Activated T-cell treated with anti-CD3 and anti-CD28 coated beads for 24 hours (primary cell): ENCODE measurements at regions not wholly inside any gene's neighbourhood (a gene's known extent, or its start where the extent isn't known, plus 50 kb on each side); places are given as distances from the start of the nearest gene placed in this dataset.
"Not testable (repeated sequence)": the region's sequence is repeated elsewhere in the genome, so short reads cannot be mapped to it uniquely, and the experiment has no call there.

Experiments used
- DNase-seq: peaks from one replicate; pipeline ENCODE4 v3.0.0-alpha.2; 2020; ENCODE audit warnings: low read depth

DNA sequence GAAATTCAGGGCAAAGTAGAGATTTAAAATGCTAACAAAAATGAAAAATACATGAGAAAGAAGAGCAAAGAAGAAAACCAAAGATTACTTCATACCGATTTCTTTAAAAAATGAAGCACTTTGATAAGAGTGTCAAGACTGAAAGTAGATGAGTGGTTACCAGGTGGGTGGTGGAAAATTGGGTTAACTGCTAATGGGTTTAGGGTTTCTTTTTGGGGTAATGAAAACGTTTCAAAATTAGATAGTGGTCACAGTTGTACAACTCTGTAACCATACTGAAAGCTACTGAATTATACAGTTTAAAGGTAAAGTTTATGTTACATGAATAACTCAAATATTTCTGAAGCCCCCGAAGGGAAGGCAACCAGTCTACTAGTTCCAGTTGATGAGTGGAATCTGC is 179.4 kb downstream of the NDFIP2 start:
- no peak for DNase-seq

DNA sequence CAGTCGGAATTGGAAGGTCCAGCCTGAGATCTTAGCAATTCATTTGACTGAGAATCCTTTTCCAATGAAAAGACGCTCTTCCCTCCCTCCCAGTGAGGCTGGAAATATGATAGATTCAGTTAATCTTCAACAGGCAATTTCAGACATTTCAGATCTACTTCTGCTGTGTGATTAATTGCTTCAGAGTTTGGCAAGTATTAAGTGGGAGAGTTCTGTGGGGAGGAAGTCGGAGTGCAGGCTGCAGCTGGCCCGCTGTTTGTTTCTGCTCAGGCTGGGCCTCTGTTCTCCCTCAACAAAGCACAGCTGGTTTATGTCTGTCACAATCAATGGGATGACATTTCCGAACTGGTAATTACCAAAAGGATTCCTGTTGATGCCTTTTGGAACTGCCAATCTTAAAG is 178.2 kb downstream of the NDFIP2 start:
- no peak for DNase-seq

DNA sequence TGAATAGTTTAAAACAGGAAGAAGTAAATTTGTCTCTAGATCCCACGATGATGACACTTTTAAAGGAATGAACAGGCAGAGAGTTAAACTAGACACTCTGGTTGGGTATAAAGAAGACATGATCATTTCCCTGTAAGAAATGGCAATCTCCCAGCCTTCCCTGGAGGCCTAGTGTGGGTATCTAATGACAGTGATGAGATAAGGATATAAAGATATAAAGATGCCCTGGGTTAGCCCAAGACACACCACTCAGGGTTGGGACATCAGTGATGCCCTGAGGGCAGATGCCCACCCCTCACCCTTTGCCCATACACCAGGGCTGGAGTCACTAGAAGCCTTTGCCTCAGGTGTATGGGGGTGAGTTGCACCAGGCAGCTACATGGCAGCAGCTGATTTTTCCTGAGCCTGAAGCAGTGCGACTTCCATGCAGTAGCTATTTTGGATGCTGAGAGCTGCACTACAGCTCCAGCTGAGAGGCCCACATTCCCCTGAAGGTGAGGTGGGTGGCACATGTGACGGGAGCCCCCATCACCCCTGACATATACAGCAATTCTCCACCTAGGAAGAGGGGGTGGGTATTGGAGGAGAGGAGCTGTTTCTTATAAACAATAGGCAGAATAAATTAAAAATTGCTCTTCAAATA is 177.5 kb downstream of the NDFIP2 start:
- DNase-seq = no peak

- no peak for DNase-seq
Measured at GRCh38 chr13:79655509-79655908, 174.6 kb downstream of the NDFIP2 start.

DNA sequence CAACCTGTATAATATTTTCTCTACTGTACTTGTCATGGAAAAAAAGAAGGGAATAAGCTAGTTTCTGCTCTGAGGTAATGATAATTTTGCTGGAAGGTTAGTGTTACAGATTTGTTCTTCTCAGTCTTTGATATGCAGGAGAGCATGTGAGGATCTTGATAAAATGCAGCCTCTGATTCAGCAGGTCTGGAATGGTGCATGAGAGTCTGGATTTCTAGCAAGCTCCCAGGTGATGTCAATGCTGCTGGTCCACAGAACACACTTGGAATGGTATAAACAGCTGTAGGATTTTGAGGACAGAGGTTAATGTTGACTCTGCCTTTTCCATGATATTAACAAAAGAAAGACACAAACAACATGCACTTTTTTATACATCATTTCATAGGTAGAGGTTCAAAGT is 173.6 kb downstream of the NDFIP2 start:
- DNase-seq = no peak

GRCh38 chr13:79650688-79651087 is 169.7 kb downstream of the NDFIP2 start:
- no peak for DNase-seq

- no peak for DNase-seq
Measured at GRCh38 chr13:79648191-79648590, 167.2 kb downstream of the NDFIP2 start.

GRCh38 chr13:79647533-79647932 is 166.6 kb downstream of the NDFIP2 start:
- no peak for DNase-seq

DNA sequence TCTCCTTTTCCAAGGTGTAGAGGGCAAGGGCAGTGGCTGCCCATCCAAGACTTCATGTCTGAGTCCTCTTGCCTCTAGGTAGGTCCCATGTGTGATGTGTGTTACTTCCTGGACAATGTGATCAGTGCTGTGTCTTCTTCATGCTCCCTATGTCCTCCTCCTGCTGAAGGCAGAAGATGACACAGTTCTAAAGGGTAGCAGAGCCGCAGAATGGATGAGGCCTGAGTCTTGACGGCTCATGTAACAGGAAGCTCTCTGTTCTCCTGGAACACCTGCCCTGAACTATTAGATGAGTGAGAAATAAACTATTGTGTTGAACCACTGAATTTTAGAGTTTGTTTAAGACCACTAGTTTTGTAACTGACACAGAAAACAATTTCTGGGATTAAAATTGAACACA is 165.9 kb downstream of the NDFIP2 start:
- DNase-seq = no peak

- DNase-seq = no peak
Measured at GRCh38 chr13:79645569-79645968, 164.6 kb downstream of the NDFIP2 start.

- no peak for DNase-seq
Measured at GRCh38 chr13:79642596-79642995, 161.6 kb downstream of the NDFIP2 start.

DNA sequence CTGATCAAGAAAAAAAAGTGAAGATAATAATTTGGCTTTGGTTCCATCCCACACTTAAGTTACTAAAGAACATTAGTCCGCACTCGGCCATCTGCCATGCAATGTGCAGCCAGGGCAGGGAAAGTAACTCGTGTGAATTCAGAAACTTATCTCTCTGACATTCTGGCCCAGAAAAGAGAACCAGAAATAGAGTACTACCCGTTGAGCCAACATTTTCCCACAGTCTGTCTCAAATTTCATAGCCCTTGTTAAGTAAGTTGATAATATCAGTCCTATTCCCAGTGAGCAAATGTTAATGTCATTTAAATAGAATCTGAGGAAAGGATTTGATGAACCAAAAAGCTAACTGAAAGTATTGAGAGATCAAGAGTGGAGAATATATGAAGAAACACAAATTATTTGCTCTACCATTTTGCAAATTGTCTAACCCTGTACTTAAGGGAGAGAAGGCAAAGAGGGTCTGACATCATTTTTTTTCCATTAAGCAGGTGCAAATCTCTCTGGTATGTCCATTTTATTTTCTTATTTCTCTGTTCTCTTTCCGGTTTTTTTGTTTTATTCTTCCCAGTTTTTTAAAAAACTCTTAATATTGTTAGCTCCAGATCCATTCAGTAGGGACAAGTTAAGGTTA is 156.3 kb downstream of the NDFIP2 start:
- no peak for DNase-seq

- no peak for DNase-seq
Measured at GRCh38 chr13:79631051-79631659, 150.2 kb downstream of the NDFIP2 start.

GRCh38 chr13:79628463-79628862 is 147.5 kb downstream of the NDFIP2 start:
- DNase-seq = no peak

DNA sequence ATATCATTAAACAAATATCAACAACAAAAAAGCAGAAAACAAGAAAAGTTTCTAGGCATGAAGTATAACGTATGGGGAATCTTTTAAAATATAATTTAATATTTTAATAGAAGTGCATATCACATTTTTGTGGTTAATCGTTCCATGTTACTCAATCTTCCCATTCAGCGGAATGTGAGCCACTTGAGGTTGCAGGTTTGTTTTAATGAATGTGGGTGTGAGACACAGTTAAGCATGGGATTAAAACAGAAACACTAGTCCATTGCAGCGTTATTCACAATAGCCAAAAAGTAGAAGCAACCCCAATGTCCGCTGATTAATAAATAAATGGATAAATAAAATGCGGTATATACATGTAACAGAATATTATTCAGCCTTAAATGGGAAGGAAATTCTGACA is 146.0 kb downstream of the NDFIP2 start:
- no peak for DNase-seq

DNA sequence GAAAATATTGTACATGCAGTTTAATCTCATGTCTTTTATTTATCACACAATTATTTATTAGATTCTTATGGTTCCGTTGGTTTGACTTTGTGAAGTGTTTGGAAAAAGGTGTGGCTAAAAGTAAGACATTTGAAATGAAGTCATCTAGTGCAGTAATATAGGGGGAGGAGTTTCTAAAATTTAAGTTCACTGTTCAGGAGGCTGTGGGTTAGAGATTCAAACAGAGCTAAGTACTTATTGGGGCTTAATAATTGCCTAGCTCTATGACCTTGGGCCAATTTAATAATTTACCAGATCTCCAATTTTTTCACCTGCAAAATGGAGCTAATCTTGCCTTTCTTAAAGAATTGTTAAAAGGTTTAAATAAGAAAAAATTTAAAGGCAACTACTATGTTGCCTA is 144.6 kb downstream of the NDFIP2 start:
- DNase-seq = no peak

GRCh38 chr13:79621902-79622301 is 140.9 kb downstream of the NDFIP2 start:
- DNase-seq = no peak

DNA sequence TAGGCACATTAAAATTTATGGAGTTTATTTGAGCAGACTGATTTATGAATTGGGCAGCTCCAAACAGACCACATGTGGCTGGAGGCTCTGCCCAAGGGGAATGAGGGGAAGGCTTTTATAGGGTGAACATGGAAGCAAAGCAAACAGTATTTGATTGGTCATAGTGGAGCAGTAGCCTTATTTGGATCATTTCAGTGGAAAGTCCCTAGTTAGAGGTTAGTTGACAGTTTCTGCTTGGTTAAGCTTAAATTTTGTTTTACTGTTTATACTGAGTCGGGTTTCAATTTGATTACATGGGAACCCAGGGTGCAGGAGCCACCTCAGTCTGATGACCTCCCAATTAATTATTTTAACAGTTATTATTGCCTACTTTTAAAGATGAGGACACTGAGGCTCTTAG is 140.5 kb downstream of the NDFIP2 start:
- no peak for DNase-seq

DNA sequence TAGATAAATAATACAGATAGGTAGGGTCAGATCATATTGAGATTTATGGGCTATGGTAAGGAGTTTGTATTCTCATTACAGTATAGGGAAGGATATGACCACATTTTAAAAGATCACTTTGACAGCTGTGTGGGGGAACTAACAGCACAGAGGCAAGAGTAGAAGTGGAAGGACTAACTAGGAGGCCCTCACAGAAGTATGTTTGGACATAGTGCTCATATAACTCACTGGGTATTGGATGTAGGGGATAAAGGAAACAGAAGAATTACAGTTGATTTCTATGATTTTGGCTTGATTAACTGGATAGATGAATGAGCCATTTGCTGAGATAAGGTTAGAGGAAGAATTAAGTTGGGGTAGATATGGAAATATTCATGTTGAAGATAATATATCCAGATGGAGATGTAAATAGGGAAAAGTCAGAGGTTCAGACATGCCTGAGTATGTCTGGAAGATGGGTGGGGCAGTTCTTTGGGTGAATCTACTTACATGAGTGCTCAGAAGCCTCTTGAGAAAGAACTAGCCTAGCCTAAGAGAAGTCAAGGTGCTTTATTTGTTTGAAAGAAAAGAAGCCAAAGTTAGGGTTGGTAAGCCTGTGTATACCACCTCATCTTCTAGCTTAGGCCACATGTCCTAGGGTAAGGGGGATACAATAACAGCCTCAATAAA is 133.4 kb downstream of the NDFIP2 start:
- DNase-seq = no peak

- no peak for DNase-seq
Measured at GRCh38 chr13:79612604-79613003, 131.6 kb downstream of the NDFIP2 start.

DNA sequence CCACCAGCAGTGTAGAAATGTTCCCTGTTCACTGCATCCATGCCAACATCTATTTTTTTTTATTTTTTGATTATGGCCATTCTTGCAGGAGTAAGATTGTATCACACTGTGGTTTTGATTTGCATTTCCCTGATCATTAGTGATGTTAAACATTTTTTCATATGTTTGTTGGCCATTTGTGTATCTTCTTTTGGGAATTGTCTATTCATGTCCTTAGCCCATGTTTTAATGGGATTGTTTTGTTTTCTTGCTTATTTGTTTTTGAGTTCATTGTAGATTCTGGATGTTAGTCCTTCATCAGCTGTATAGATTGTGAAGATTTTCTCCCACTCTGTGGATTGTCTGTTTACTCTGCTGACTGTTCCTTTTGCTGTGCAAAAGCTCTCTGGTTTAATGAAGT is 126.9 kb downstream of the NDFIP2 start:
- not testable (repeated sequence) for DNase-seq
